Stimulated activated CD4-positive, alpha-beta T cell treated with anti-CD3 and anti-CD28 coated beads, Interleukin-15, amount 100 ng/mL, for 48 hours (primary cell): ENCODE measurements at regions not wholly inside any gene's neighbourhood (a gene's known extent, or its start where the extent isn't known, plus 50 kb on each side); places are given as distances from the start of the nearest gene placed in this dataset.
"Not testable (repeated sequence)": the region's sequence is repeated elsewhere in the genome, so short reads cannot be mapped to it uniquely, and the experiment has no call there.

Source experiments
- DNase-seq, 2 donors: peaks; one replicate each; pipeline ENCODE4 v3.0.0-alpha.2; 2020; ENCODE audit warnings: low read depth in 2 of 2

DNA sequence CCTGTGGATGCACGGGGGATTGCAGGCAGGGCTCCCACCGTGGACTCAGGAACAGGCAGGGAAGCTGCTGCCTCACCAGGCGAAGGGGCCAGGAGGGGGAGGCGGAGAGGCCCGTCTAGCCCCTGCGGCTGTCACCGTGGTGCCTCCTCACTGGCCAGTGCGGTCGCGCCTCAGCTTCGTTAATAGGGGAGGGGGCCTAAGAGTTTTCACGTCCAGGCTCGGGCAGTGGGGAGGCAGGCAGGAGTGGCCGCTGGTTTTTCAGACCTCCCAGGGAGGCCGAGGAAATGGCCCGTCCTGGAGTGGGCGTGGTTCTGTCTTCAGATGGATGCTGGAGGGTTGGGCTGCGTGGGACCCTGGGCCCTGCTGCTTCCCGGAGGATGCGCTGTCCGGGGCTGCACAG lies 91.1 kb upstream of the B3GAT1 start:
- DNase-seq, result no peak

DNA sequence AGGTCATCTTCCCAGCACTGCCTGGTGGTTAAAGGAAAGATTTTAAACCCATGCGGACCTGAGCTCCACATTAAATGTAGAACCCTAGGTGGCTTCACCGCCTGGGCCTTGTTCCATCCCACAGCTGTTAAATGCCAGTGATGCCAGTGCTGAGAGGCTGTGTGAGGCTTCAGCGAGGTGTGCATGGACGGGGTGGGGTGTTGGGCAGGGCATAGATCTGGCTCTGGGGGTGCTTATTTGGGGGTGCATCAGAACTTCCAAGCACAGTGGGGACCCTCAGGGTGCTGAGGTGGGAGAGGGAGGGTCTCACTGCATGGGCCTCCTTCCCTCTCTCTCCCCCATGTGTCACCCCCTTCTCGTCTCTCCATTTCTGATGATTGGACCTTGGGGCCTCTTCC lies 90.1 kb upstream of the B3GAT1 start:
- no peak for DNase-seq

DNA sequence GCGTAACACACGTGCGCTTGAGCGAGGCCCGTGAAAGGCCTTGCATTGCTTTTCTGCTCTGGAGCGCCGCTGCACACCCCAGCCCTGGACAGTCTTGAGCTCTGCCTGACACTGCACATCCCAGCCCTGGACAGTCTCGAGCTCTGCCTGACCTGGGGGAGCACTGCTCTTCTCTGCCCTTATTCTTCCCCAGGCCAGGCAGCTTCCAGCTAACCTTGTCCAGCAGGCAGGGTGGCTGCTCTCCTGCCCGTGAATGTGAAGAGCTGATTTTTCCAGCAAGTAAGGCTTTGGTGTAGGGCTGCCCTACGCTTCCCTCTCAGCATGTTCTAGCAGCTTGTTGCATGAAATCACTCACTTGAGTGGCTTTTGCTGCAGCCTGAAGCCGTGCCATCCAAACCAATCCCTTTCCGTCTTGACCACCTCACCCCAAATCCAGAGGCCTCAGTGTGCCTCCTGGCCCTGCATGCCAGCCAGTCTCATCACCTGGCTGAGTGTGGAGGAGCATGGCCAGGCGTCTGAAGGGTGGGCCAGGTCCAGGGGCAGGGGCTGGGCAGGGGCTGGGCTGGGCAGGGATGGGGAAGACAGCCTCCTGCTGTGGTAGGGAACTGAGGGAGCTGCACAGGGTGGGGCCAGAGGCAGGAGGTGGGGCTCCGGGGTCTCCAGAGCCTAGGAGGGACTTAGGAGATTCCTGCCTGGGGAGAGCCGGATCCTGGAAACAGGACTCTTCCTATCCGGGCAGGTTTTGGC lies 89.5 kb upstream of the B3GAT1 start:
- no peak for DNase-seq

DNA sequence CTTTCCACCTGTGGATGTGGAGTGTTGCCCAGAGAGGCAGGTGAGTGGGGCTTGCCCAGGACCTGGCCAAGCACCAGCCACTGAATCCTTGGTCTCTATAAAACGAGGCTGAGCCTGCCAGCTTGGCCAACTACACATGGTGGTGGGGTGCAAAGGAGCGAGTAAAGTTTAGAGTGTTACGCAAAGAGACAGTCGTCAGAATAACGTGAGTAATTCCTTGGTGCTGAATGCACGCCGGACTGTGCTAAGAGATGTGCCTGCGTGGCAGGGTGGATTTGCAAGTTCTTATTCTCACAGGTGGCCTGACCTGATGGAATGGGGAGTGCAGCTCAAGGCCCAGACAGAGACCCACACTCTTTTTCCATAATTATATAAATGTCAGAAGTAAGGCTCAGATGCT lies 88.6 kb upstream of the B3GAT1 start:
- no peak for DNase-seq

DNA sequence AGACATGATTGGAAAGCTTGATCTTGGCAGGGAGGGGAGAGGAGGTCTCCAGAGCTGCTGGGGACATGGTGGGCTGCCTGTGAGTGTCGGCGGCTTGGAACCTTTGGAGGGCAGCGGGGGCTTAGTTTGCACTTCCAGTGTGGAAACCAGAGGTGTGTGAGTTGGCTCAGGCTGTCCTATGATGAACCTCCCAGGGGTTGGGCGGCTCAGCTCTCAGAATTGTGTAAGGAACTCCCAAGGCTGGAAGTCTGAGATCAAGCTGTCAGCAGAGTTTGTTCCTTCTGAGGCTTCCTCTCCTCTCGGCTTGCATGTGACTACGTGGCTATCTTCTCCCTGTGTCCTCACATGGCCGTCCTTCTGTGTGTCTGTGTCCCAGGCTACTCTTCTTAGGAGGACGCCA lies 87.9 kb upstream of the B3GAT1 start:
- no peak for DNase-seq

DNA sequence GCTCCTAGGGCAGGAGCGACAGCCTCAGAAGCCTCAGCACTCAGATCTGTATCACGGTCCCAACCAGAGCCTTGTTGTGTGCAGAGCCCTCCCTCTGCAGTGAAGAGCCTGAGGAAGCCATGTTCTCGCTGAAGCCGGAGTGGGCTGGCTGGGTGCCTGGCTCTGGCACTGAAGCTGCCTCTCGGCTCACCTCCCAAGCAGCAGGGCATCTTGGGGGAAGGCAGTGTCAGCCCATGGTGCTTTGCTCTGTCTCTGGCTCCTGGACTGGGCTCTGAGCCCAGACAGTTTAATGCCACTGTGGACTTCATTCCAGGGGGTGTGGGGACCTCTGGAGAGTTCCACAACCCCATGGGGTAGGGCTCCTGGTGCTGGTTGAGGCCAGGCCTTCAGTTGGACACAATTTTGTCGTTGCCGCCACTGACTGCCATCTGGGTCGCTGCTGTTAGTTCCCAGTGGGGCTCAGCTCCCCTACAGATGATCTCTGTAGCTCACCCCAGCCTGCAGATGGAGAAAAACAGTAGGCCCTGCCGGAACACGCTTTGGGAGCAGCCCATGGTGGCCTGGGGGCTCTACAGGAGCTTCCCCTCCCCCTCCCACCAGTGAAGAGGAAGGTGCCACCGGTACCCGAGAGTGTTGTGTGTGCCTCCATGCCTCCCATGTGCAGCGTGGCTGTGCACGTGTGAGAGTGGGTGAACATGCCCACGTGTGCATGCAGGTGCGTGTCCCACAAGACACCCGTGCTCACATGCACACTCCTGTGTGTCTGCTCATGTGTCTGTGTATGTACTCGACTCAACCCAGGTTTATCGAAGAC lies 86.5 kb upstream of the B3GAT1 start:
- DNase-seq, result no peak

DNA sequence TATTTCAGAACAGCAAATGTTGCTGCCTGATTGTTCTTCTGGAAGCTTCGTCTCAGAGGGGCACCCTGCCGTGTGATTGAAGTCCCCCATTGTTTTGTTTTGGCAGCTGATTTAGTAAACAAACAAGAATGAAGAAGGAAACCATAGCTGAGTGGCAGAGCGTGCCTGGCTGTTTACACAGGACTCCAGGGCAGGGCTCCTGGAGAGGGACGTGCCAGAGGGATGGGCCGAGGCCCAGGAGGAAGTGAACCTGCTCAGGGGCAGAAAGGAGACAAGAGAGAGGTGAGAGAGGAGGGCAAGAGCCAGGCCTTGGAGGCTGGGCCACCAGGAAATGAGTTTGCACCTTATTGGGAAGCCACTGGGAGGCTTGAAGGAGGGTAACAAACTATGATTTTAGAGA lies 85.5 kb upstream of the B3GAT1 start:
- no peak for DNase-seq

DNA sequence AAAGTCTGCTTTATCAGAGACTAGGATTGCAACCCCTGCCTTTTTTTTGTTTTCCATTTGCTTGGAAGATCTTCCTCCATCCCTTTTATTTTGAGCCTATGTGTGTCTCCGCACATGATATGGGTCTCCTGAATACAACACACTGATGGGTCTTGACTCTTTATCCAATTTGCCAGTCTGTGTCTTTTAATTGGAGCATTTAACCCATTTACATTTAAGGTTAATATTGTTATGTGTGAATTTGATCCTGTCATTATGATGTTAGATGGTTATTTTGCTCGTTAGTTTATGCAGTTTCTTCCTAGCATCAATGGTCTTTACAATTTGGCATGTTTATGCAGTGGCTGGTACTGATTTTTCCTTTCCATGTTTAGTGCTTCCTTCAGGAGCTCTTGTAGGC lies 84.0 kb upstream of the B3GAT1 start:
- not testable (repeated sequence) for DNase-seq

DNA sequence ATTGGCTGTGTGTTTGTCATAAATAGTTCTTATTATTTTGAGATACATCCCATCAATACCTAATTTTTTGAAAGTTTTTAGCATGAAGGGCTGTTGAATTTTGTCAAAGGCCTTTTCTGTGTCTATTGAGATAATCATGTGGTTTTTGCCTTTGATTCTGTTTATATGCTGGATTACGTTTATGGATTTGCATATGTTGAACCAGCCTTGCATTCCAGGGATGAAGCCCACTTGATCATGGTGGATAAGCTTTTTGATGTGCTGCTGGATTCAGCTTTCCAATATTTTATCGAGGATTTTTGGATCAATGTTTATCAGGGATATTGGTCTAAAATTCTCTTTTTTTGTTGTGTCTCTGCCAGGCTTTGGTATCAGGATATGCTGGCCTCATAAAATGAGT lies 82.4 kb upstream of the B3GAT1 start:
- not testable (repeated sequence) for DNase-seq

DNA sequence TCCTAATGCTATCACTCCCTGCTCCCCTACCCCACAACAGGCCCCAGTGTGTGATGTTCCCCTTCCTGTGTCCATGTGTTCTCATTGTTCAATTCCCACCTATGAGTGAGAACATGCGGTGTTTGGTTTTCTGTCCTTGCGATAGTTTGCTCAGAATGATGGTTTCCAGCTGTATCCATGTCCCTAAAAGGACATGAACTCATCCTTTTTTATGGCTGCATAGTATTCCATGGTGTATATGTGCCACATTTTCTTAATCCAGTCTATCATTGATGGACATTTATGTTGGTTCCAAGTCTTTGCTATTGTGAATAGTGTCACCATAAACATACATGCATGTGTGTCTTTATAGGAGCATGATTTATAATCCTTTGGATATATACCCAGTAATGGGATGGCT lies 80.4 kb upstream of the B3GAT1 start:
- DNase-seq, result not testable (repeated sequence)

DNA sequence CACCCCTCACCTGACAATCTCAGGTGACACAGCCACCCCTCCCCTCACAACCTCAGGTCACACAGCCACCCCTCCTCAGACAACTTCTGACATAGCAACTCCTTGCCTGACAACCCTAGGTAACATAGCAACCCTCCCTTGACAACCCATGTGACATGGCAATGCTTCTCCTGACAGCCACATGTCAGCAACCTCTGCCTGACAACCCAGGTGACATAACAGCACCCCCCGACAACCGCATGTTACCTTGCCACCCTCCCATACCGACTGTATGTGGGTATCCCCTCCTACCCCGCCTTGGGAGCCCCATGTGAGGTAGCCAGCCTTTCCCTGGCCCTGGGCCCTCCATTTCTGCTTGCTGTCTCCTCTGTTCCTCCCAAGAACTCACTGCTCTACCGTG lies 77.7 kb upstream of the B3GAT1 start:
- no peak for DNase-seq

DNA sequence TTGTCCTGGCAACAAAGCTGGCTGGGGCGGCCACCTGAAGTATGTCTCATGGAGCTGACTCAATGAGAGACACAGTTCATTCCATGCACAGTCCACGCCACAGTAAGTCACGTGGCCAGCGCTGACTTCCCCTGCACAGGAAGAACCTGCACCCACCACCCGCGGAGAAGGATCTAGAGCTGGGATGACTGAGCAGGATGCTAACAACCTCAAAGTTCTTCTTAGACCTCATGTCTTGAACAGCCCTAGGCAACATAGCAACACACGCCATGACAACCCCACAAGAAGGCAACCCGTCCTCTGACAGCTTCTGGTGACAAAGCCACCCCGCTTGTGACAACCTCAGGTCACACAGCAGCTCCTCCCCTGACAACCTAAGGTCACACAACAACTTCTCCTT lies 76.9 kb upstream of the B3GAT1 start:
- DNase-seq, result no peak

DNA sequence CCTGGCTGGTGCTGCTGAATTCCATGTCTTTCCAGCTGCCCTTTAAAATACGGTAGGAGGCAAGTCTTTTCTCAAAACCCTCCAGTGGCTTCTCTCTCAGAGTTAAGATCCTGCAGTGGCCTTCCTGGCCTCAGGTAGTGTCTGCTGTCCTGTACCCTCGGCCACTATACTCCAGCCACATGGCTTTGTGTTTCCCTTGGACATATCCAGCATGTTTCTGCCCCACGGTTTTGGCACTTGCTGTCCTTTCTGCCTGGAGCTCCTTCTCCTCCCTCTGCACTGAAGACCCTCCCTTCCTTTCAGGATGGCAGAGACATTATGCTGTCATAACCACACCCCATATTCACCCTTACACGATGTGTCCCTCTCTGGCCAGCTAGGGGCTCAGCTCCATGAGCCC lies 76.5 kb upstream of the B3GAT1 start:
- no peak for DNase-seq

DNA sequence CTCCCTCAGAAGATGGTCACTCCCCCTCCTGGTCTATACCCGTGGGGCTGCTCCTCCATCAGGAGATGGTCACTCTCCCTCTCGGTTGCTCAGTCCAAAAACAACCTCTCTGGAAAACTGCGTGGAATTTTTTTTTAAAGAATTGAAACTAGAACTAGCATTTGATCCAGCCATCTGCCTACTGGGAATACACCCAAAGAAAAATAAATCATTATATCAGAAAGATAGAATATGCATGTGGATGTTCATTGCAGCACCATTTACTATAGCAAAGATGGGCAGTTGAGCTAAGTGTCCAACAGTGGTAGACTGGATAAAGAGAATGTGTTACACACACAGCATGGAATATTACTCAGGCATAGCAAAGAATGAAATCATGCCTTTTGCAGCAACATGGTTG lies 75.7 kb upstream of the B3GAT1 start:
- DNase-seq, result no peak

DNA sequence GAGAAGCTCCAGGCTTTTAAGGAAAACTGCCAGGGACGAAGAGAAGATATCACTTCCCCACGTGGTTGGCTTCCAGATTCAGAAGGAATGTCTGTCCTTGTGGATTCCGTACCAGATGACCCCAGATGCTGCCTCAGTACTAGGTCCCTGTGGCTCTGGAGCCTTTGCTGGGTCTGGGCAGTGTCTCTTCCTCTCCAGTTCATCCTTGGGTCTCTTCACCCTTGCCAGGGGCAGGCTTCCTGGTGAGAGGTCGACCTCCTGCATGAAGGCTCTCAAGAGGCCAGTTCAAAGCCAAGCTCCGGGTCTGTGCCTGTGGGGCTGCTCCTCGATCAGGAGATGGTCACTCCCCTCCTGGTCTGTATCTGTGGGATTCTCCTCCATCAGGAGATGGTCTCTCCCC lies 74.7 kb upstream of the B3GAT1 start:
- DNase-seq, result no peak

DNA sequence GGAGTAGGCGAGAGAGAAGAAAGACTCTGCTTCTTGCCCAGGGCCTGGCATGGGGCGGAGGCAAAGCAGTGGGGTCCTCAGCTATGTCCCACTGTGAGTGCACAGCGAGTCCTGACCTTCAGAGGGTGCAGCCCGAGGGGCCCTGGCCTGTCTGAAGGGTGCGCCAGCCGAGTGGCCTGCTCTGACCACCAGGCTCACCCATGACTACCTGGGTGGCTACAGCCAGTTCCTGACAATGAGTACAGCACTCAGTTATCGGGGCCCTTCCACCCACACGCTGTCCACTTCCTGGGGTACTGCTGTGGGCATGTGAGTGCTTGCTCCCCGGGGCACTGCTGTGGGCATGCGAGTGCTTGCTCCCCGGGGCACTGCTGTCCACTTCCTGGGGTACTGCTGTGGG lies 74.1 kb upstream of the B3GAT1 start:
- no peak for DNase-seq

DNA sequence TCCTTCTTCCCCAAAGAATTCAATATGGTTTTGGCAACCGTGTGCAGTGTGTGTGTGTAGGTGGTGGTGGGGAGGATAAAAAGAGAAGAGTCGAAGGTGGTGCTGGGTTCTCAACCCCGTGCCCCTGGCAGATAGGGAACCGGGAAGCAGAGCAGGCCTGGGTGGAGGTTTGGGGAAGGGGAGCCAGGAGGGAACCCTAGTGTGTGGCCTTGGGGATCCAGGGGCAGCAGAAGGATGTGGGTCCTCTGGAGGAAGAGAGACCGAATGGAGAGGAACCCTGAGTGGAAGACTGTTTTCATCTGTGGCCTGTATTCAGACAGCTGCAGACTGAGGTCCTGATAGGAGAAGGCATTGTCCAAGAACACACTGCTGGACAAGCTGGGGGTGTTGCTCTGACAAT lies 73.3 kb upstream of the B3GAT1 start:
- DNase-seq, result no peak

DNA sequence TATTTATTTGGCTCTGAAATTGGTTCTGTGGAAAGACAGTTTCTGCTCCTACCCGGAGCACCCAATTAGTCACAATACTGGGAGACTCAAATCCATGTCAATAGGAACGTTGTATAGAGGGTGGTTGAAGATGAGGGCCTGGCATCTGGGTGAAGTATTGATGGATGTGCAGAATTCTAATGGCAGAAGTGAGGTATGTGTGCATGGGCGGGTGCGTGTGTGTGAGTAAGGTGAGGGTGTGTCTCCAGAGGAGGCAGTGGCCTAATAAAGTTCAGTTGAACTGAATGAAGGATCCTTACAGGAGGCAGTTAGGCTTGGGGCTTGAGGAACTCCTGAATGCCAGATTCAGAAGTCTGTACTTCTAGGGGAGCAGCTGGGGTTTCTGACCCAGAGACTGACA lies 71.8 kb upstream of the B3GAT1 start:
- no peak for DNase-seq

DNA sequence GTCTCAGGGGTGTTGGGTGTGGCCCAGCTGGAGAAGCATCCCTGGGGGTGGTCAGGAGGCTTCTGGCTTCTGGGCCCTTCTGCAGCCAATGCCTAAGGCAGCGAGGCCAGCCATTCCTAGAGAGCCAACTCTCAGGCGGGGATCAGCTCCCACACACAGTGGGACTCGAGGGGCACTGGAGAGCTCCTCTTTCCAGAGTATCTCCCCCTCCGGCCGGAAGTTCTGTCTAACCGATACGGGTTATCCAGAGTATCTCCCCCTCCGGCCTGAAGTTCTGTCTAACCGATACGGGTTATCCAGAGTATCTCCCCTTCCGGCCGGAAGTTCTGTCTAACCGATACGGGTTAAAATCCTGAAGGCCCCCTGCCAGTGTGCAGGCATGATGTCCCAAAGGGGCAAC lies 71.2 kb upstream of the B3GAT1 start:
- DNase-seq, result no peak

DNA sequence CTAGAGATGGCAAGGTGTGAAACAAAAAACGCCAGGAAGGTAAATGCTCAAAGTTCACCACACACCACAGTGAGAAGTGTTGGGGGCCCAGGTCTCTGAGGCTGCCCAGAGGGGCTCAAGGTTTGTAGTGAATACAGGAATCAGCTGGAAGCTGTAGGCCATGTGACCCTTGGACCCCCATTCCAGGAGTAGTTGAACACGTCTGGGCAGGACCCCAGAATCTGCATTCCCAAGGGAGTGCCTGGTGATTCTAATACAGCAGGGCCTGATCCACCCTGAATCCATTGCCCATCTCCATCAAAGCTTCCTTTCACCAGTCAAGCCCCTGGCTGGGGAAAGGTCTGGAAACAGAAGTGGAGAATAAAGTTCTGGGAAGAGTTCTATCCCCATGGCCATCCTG lies 70.8 kb upstream of the B3GAT1 start:
- no peak for DNase-seq

DNA sequence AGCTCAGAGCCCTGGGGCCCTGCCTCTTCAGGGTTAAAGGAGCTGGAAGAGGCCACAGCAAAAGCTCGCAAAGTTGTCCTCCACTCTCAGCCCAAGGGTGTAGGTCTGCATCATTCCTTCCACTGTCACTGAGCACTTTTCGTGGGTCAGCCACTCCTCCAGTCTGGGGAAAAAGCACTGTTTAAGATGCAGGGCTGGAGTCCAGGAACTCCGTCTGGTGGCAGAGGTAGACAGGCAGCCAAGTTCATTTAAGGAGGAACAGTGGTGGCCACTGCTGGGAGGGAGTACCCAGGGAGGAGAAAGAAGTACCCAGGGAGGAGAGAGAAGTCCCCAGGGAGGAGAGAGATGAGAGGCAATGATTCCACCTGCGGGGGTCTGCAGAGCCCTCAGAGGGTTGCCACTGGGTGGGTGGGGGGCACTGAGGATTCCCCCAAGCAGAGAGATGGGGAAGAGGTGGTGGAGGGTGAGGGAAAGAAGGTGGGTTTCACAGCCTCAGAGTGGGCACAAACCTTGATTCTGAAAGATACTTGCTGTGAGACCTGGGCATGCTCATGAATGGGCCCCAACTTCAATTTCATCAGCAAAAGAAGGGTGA lies 70.0 kb upstream of the B3GAT1 start:
- DNase-seq, result no peak

DNA sequence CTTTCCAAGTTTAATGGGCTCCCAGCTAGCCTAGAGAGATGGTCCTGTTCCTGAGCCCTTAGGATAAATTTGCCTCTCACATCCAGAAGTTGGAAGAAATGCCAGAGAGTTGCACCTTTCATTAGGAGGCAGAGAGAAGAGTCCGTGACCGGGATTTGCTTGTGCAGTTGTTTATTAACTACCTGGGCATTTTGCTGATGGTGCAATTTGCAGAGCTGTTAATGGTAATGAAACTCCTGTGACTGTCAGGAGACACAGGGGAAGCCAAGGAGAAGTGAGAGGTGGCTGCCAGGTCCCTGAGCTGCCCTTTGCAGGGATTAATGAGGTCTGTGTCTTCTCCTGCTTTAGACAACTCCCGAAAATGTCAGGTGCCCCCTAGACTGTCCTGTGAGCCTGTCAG lies 69.1 kb upstream of the B3GAT1 start:
- DNase-seq, result no peak

DNA sequence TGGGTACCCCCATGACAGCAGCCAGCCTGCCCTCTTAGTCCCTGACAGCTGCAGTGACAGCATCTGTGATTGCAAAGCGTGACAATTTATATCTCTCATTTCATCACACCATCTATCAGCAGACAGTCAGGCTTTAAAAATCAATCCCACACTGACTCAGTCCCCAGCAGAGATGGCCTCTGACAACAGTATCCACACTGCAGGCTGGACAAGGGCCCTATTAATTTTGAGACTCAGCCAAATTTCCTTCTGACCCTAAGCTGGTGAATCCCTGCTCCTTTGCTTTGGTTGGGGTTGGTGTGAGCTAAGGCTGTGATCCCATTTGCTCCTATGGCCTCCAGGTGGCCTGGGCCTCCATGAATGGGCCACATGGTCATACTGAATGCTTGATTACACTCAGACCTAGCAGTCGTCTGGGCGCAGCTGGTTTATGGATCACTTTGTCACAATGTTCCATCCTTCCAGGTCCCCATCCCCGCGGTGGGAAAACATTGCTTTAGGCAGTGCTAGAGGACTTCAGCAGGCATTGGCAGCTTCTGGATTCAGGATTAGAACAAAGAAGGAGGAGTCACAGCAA lies 68.2 kb upstream of the B3GAT1 start:
- DNase-seq, result no peak
